ENCODE measurements at regions not wholly inside any gene's neighbourhood (a gene's known extent, or its start where the extent isn't known, plus 50 kb on each side); places are given as distances from the start of the nearest gene placed in this dataset.

GRCh38 chr3:36302158-36302509 lies 78.2 kb upstream of the STAC start:
- DNase-seq: no peak

- DNase-seq: no peak
Measured at GRCh38 chr3:36302626-36303025, 77.7 kb upstream of the STAC start.

- no peak for DNase-seq
Measured at GRCh38 chr3:36303286-36303685, 77.0 kb upstream of the STAC start.

GRCh38 chr3:36305929-36306520 lies 74.3 kb upstream of the STAC start:
- no peak for DNase-seq

DNA sequence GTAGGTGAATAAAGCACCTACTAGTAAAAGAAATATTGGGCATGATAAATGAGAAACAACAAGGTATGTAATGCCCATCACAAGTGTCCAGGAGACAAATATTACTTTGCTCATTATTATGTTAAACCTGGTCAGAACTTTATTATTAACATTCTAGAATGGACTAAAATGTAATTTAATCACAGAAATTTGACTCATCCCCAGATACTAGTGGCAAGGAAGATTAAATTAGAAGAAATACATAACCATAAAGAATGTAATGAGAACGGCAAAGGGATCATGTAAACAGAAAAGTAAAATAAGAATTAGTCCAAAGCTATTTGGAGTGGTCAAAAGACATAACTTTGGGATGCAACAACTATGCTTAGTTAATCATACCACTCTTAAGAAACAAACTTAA lies 71.2 kb upstream of the STAC start:
- no peak for DNase-seq

GRCh38 chr3:36312351-36312750 lies 68.0 kb upstream of the STAC start:
- DNase-seq: no peak

DNA sequence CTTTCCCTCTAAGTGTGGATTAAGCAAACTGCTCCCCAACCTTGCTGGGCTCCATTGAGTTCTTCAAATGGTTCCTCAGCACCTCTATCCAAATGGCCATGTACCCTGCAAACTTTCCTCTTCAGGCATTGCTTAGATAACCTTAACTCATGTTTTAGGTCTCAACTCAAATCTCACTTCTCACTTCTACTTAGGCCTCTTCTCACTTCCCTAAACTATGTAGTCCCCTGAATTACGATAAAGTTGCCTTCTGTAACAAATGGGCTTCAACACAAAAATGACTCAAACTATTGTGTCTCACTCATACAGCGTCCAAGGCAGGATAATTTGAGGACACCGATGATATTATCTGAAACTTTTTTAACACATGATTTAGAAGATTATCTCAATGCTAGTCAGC lies 62.4 kb upstream of the STAC start:
- DNase-seq: no peak

GRCh38 chr3:36318621-36319200 lies 61.6 kb upstream of the STAC start:
- no peak for DNase-seq

DNA sequence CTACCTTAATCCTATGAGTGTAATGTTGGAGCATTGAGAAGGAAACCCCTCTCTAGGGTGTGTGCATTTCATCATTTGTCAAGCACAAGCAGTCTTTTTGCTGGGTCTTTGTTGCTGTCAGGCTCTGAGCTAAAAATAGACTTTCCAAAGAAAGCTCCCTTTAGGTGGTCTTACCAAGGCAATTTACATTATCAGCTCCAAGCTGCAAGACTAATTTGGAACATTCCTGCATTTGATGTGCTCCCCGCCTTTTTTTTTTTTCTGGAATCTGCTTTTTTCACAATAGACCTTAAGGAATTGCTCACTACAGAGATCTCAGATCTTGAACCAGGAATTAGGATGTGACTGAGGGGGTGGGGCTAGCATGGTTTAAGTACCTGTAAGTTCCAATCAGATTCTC lies 60.6 kb upstream of the STAC start:
- no peak for DNase-seq
